ENCODE measurements at regions not wholly inside any gene's neighbourhood (a gene's known extent, or its start where the extent isn't known, plus 50 kb on each side); places are given as distances from the start of the nearest gene placed in this dataset.

DNA sequence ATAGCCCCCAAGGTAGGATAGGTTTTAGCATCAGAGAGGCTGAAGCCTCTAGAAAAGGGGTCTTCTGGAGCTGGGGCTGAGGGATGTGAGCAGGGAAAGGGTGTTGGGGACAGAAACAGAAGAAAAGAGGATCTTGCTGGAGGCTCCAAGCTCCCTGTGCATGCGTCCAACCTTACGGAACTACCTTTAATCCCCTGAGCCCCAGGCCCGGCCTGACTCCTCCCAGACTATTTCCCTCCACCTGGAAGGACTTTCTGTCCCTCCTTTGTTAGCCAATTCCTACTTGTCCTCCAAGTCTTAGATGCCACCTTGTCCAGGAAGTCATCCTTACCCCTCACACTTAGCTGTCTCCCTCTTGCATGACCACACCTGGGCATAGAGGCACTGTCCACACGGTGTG, 50.0 kb upstream of the VPS8 start:
- no CpG with 5 or more reads among the region's 4 CpGs for WGBS (ENCODE audit: extremely low coverage, insufficient coverage, low lambda C conversion rate)
- Histone ChIP-seq H2AK5ac (ENCODE audit: low read length) (peak overlapping the region; percentile 69), H3K23ac (ENCODE audit: low read length) (no peak overlapping the region), H3K18ac (ENCODE audit: low read length) (no peak overlapping the region), H3K4me2 (ENCODE audit: low read length) (no peak overlapping the region), H2BK120ac (ENCODE audit: low read depth, low read length) (no peak overlapping the region), H2BK15ac (replicated peaks; ENCODE audit: low read depth) (no peak overlapping the region), H4K5ac (ENCODE audit: low read length) (no peak overlapping the region), H3K4me3 (ENCODE audit: low read length) (no peak overlapping the region), H3K36me3 (ENCODE audit: control insufficient read depth, insufficient read depth, low read length) (no peaks in the 10 kb centered on the region), H3K27ac (ENCODE audit: low read depth, low read length) (no peak overlapping the region), H3K9ac (ENCODE audit: low read length) (no peak overlapping the region), H3K4me1 (ENCODE audit: control insufficient read depth, low read depth, low read length) (peaks cover 13% of the 10 kb centered on the region), H4K8ac (ENCODE audit: low read depth, low read length) (no peak overlapping the region), H2BK5ac (ENCODE audit: low read length) (no peak overlapping the region), H3K4ac (ENCODE audit: low read depth, low read length) (no peak overlapping the region), H3K27me3 (ENCODE audit: insufficient read depth, low read length, poor library complexity) (no peaks in the 10 kb centered on the region), H3K79me2 (ENCODE audit: control insufficient read depth, insufficient read depth, low read length) (no peaks in the 10 kb centered on the region), H3K56ac (ENCODE audit: low read length) (no peak overlapping the region), H3K79me1 (ENCODE audit: low read length) (no peaks in the 10 kb centered on the region)
- no peak for DNase-seq
